H1 (cell line): ENCODE measurements at regions not wholly inside any gene's neighbourhood (a gene's known extent, or its start where the extent isn't known, plus 50 kb on each side); places are given as distances from the start of the nearest gene placed in this dataset.

Experiments used
- ATF3 ChIP-seq: IDR thresholded peaks from 2 replicates; pipeline ENCODE4 v1.6.1; 2011; ENCODE audit warnings: low read depth, mild to moderate bottlenecking, low read length; ENCODE audit not compliant: insufficient read depth
- BACH1 ChIP-seq: IDR thresholded peaks from 2 replicates; pipeline ENCODE4 v1.6.1; 2012; ENCODE audit warnings: low read length, improper control_type of control experiment
- BCL11A ChIP-seq, 2 experiments: IDR thresholded peaks; one replicate each; pipeline ENCODE4 v1.6.1; 2011; ENCODE audit warnings: low read depth in 2 of 2, low read length in 2 of 2, mild to moderate bottlenecking in 2 of 2
- CBX8 ChIP-seq: fragments of 300-800, 300-1000 bp; sonication (generic); IDR thresholded peaks from 2 replicates; pipeline ENCODE4 v1.7.1; 2016; ENCODE audit warnings: low read depth, low read length, borderline replicate concordance
- CHD7 ChIP-seq: fragments of 300-600 bp; sonication (generic); IDR thresholded peaks from 2 replicates; pipeline ENCODE4 v1.7.1; 2012; ENCODE audit warnings: low read length, moderate library complexity, mild to moderate bottlenecking, inconsistent platforms; ENCODE audit not compliant: insufficient replicate concordance
- E2F6 ChIP-seq: IDR thresholded peaks from 2 replicates; pipeline ENCODE4 v1.6.1; 2012; ENCODE audit warnings: inconsistent platforms
- EP300 ChIP-seq, 2 experiments: IDR thresholded peaks; 1 replicate in 1 of 2; 2 replicates in 1 of 2; pipeline ENCODE4 v1.6.1; 2011 to 2012; ENCODE audit warnings: low read depth in 2 of 2, low read length in 2 of 2, mild to moderate bottlenecking in 2 of 2, borderline replicate concordance in 1 of 2, inconsistent platforms in 1 of 2, moderate library complexity in 1 of 2
- HDAC6 ChIP-seq: IDR thresholded peaks from one replicate; pipeline ENCODE4 v1.7.1; 2012; ENCODE audit warnings: low read depth, mild to moderate bottlenecking, inconsistent platforms, low read length, moderate library complexity
- JUN ChIP-seq: IDR thresholded peaks from 2 replicates; pipeline ENCODE4 v1.6.1; 2011; ENCODE audit warnings: low read depth, mild to moderate bottlenecking, improper control_type of control experiment, low read length
- JUND ChIP-seq: IDR thresholded peaks from 2 replicates; pipeline ENCODE4 v1.6.1; 2011; ENCODE audit warnings: mild to moderate bottlenecking, improper control_type of control experiment, low read length
- RFX5 ChIP-seq: IDR thresholded peaks from 2 replicates; pipeline ENCODE4 v1.6.1; 2011; ENCODE audit warnings: low read depth, low read length, improper control_type of control experiment, borderline replicate concordance

- TF ChIP-seq CHD7 (no peak), RFX5 (no peak), BACH1 (no peak), E2F6 (no peak), HDAC6 (no peak), CBX8 (no peak), ATF3 (no peak), EP300 (IDR thresholded peaks at IDR 0.05; ENCODE audit: borderline replicate concordance in 1 of 2, low read depth in 2 of 2, low read length in 2 of 2) (no peak), JUND (no peak), BCL11A (IDR thresholded peaks at IDR 0.05; ENCODE audit: low read depth in 2 of 2, low read length in 2 of 2) (no peak), JUN (no peak)
Observed at GRCh38 chr6:905556-905955, 212.6 kb upstream of the EXOC2 start (continued).
